ENCODE measurements at regions not wholly inside any gene's neighbourhood (a gene's known extent, or its start where the extent isn't known, plus 50 kb on each side); places are given as distances from the start of the nearest gene placed in this dataset.
"Not testable (repeated sequence)": the region's sequence is repeated elsewhere in the genome, so short reads cannot be mapped to it uniquely, and the experiment has no call there.

DNA sequence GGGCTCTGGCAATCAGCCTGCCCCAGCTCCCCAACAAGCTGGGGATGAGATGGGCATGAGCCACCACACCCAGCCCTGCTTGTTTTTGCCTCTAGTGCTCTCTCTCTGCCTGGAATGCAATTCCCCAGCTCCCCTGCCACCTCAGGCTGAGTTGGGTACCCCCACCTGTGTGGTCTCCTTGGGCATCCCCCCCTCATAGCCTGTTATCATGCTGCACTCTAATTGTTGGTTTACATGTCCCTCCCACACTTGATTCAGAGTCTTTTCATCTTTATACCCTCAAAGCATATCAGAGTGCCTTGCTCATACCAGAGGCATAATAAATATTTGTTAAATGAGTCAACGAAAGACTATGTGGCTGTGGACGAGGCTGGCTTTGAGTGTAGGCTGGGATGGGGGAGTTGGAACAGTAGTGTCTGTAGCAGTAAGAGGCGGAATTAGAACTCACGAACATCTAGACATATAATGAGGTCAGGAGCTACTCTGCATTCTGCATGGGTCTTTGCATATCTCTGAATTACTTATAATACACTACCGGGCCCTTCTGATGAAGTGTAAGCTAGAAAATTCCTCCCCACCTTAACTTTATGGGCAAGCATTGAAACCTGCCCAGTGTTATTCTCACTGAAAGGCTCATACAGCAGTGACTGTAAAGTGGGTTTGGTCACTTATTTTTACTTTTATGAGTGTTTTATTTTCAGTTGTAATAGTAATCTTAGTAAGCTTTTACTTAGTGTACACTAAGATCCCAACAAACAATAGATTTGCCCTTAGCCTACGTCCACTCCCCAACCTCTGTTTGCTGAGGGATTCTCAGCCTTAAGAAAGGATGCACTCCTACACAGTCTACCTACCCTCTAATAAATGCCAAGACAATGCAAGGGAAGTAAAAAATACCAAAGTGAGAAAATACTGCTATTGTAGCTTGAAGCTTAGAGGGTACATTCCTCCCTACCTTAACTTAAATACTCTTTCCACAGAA lies 58.7 kb downstream of the EDN1 start:
- no peaks in the 10 kb centered on the region for H3K4me1 Mint-ChIP-seq (ENCODE audit: low read depth)
- no peak overlapping the region for H3K4me3 Mint-ChIP-seq
- no peak overlapping the region for H3K27ac Mint-ChIP-seq
- DNase-seq = no peak
- intact Hi-C loops (cut with micrococcal nuclease) = no loop called here
- CTCF ChIA-PET = no interaction called here
- H3K36me3 Mint-ChIP-seq = no peaks in the 10 kb centered on the region
- H3K9me3 Mint-ChIP-seq = peaks cover 24% of the 10 kb centered on the region
- POLR2A ChIA-PET = no interaction called here
- peaks cover 7% of the 10 kb centered on the region for H3K27me3 Mint-ChIP-seq

DNA sequence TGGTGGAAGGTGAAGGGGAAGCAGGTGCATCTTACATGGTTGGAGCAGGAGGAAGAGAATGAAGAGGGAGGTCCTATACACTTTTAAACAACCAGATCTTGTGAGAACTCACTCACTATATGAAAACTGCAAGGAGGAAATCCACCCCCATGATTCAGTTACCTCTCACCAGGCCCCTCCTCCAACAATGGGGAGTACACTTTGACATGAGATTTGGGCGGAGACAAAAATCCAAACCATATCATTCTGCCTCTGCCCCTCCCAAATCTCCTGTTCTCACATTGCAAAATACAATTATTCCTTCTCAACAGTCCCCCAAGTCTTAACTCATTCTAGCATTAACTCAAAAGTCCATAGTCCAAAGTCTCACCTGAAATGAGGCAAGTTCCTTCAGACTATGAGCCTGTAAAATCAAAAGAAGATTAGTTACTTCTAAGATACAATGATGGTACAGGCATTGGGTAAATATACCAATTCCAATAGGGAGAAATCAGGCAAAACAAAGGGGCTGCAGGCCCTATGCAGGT lies 60.5 kb downstream of the EDN1 start:
- POLR2A ChIA-PET = no interaction called here
- no peak for DNase-seq
- Mint-ChIP-seq H3K4me1 (ENCODE audit: low read depth) (no peaks in the 10 kb centered on the region), H3K36me3 (no peaks in the 10 kb centered on the region), H3K4me3 (no peak overlapping the region), H3K9me3 (peaks cover 24% of the 10 kb centered on the region), H3K27ac (no peak overlapping the region), H3K27me3 (peaks cover 7% of the 10 kb centered on the region)
- intact Hi-C loops (cut with micrococcal nuclease) = no loop called here
- CTCF ChIA-PET = no interaction called here

DNA sequence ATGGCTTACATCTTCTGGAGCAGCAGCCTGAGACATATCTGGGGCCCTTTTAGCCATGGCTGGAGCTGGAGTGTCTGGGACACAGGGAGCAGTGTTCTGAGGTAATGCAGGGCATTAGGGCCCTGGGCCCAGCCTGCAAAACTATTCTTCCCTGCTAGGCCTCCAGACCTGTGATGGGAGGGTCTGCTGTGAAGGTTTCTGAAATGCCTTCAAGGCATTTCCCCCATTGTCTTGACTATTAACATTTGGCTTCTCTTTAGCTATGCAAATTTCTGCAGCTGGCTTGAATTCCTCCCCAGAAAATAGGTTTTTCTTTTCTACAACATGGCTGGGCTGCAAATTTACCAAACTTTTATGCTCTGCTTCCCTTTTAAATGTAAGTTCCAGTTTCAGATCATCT lies 61.5 kb downstream of the EDN1 start:
- POLR2A ChIA-PET = no interaction called here
- no peak for DNase-seq
- no peaks in the 10 kb centered on the region for H3K4me1 Mint-ChIP-seq (ENCODE audit: low read depth)
- H3K27me3 Mint-ChIP-seq = peaks cover 5% of the 10 kb centered on the region
- no peak overlapping the region for H3K27ac Mint-ChIP-seq
- intact Hi-C loops (cut with micrococcal nuclease) = no loop called here
- H3K4me3 Mint-ChIP-seq = no peak overlapping the region
- peaks cover 24% of the 10 kb centered on the region for H3K9me3 Mint-ChIP-seq
- no peaks in the 10 kb centered on the region for H3K36me3 Mint-ChIP-seq
- CTCF ChIA-PET = no interaction called here

DNA sequence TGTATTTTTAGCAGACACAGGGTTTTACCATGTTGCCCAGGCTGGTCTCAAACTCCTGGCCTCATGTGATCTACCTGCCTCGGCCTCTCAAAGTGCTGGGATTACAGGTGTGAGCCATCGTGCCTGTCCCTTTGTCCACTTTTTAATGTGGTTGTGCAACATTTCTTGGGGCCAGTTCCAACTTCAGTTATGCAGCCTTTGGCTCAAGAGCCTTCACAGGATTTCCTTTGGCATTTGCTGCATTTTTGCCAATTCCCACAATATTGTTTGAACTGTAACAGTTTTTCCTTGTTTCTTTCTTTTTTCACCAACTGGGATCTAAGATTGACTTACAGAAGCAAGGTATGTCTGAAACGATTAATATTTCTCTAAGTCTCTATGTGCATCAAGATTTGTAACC lies 63.6 kb downstream of the EDN1 start:
- Mint-ChIP-seq H3K4me1 (ENCODE audit: low read depth) (no peaks in the 10 kb centered on the region), H3K27ac (no peak overlapping the region), H3K27me3 (peaks cover 2% of the 10 kb centered on the region), H3K36me3 (no peaks in the 10 kb centered on the region), H3K9me3 (peaks cover 24% of the 10 kb centered on the region), H3K4me3 (no peak overlapping the region)
- CTCF ChIA-PET = no interaction called here
- POLR2A ChIA-PET = no interaction called here
- intact Hi-C loops (cut with micrococcal nuclease) = no loop called here
- no peak for DNase-seq

DNA sequence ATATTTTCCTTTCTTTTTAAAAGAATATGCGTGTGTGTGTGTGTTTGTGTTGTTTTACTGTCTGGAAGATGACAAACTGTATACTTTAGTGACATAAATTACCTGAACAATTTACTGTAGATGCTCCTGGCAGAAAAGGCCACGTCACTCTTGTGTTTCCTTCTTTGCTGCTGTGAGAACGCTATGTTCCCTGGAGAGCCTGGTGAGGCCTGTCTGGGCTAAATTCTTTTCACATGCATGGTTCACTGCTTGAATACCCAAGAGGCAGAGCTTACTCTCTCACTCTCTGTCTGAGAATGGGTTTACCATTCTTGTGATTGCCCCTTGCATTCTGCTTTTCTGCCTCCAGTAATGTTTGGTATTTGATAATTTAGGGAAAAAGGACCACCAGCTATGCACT lies 64.3 kb downstream of the EDN1 start:
- no peaks in the 10 kb centered on the region for H3K4me1 Mint-ChIP-seq (ENCODE audit: low read depth)
- H3K27ac Mint-ChIP-seq = no peak overlapping the region
- CTCF ChIA-PET = no interaction called here
- H3K4me3 Mint-ChIP-seq = no peak overlapping the region
- no peak for DNase-seq
- peaks cover 1% of the 10 kb centered on the region for H3K27me3 Mint-ChIP-seq
- no peaks in the 10 kb centered on the region for H3K36me3 Mint-ChIP-seq
- H3K9me3 Mint-ChIP-seq = peaks cover 24% of the 10 kb centered on the region
- intact Hi-C loops (cut with micrococcal nuclease) = no loop called here
- POLR2A ChIA-PET = no interaction called here

DNA sequence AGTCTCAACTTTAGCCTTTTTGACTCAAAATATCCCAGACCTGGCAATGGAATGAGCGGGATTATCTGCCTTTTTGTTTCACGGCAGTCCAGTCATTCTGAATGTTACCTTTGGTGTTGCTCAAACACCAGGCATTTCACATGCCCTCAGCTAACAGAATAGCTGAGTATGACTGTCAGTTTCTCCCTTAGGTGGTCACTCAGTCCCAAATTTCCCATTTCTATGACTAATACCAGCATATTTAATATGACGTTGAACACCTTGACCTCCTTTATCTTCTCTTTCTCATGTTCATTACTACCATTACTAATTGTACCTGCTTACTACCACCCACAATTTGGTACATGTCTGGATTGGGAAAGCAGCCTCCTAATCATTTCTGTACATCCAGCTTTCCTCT lies 65.2 kb downstream of the EDN1 start:
- H3K27ac Mint-ChIP-seq = no peak overlapping the region
- H3K4me1 Mint-ChIP-seq (ENCODE audit: low read depth) = no peaks in the 10 kb centered on the region
- peaks cover 24% of the 10 kb centered on the region for H3K9me3 Mint-ChIP-seq
- ChIA-PET CTCF (no interaction called here), POLR2A (no interaction called here)
- H3K36me3 Mint-ChIP-seq = no peaks in the 10 kb centered on the region
- no peak for DNase-seq
- intact Hi-C loops (cut with micrococcal nuclease) = no loop called here
- H3K4me3 Mint-ChIP-seq = no peak overlapping the region
- no peaks in the 10 kb centered on the region for H3K27me3 Mint-ChIP-seq

DNA sequence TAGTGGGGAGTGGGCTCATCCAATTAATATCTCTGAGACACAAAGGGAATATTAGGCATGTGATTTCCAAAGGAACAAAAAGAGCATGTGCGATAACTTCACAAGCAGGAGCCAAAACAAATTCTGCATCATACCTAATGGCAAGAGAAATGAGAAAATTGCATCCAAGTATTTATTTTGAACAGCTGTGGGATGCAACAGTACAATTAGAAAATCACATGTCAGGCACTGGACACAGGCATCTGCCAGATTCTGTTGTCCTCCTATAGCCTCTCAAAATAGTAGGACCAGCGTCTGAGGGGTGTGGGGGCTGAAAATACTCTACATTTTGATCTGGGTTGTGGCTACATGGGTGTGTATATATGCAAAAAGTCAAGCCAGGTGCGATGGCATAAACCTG lies 66.3 kb downstream of the EDN1 start:
- ChIA-PET POLR2A (no interaction called here), CTCF (no interaction called here)
- H3K27ac Mint-ChIP-seq = no peak overlapping the region
- H3K4me3 Mint-ChIP-seq = no peak overlapping the region
- H3K4me1 Mint-ChIP-seq (ENCODE audit: low read depth) = no peaks in the 10 kb centered on the region
- no peaks in the 10 kb centered on the region for H3K27me3 Mint-ChIP-seq
- peaks cover 19% of the 10 kb centered on the region for H3K9me3 Mint-ChIP-seq
- no peaks in the 10 kb centered on the region for H3K36me3 Mint-ChIP-seq
- intact Hi-C loops (cut with micrococcal nuclease) = no loop called here
- DNase-seq = no peak

DNA sequence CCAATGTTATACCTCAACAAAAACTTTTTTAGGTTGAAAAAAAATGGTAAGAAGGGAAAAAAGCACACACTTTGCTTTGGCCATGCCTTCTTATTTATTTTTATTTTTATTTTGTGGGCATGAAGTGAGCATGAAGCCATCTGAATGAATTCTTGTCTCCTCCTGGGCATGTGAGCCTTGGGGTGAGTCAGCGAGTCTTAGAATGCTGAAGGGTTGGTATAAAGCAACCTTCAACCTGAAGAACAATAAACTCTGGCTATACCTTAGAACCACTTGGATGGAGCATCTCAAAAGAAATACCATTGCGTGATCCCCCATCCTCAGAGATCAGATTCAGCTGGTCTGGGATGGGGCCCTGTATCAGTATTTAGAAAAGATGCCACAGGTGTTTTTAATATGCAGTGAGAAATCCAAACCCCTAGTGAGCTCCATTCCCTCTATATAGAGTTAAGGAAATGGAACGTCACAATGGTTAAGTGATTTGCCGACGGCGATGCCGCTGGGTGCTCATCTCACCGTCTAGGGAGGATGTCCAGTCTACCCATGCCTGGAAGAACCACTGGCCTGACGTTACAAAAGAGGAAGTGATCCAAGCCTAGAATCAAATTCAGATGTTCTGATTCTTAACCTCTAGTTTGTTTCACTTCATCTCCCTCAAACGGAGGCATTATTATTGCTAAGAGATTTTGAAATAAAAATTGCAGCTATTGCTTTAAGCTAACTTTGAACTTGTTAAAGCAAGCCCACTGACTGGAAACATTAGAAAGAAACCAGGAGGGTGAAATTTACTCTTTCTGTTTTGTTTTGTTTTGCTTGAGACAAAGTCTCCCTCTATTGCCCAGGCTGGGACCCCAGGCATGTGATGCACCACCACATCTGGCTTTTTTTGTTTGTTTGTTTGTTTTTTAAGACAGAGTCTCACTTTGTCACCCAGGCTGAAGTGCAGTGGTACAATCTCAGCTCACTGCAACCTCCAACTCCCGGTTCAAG lies 67.1 kb downstream of the EDN1 start:
- Mint-ChIP-seq H3K4me3 (no peak overlapping the region), H3K27ac (no peak overlapping the region), H3K9me3 (peaks cover 11% of the 10 kb centered on the region), H3K36me3 (no peaks in the 10 kb centered on the region), H3K27me3 (no peaks in the 10 kb centered on the region), H3K4me1 (ENCODE audit: low read depth) (no peaks in the 10 kb centered on the region)
- ChIA-PET CTCF (no interaction called here), POLR2A (no interaction called here)
- DNase-seq = no peak
- intact Hi-C loops (cut with micrococcal nuclease) = no loop called here

DNA sequence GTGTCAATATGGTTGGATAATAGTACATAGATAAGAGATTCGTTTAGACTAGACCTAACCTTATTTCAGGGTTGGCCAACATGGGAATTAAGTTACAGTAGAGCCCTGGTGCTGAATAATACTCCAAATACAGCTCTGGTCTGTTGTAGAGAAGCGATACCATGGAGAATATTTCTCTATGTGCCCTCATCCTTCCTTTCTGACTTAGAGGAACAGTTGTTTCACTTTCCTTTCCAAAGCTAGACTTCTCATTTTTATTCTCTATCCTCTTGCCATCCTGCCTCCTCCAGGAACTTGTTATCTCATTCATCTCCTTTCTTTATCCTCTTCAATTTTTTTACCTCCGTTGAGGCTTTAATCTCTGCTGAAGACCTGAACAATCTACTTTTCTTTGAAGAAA lies 68.9 kb downstream of the EDN1 start:
- no peaks in the 10 kb centered on the region for H3K27me3 Mint-ChIP-seq
- intact Hi-C loops (cut with micrococcal nuclease) = no loop called here
- H3K27ac Mint-ChIP-seq = no peak overlapping the region
- POLR2A ChIA-PET = no interaction called here
- no peaks in the 10 kb centered on the region for H3K4me1 Mint-ChIP-seq (ENCODE audit: low read depth)
- H3K36me3 Mint-ChIP-seq = no peaks in the 10 kb centered on the region
- CTCF ChIA-PET = interaction anchor here (0.6 kb wide), 1 partner anchor 150 kb away, joined by 3 read pairs; no protein-coding TSS in a partner anchor
- DNase-seq = no peak
- no peak overlapping the region for H3K4me3 Mint-ChIP-seq
- no peaks in the 10 kb centered on the region for H3K9me3 Mint-ChIP-seq

DNA sequence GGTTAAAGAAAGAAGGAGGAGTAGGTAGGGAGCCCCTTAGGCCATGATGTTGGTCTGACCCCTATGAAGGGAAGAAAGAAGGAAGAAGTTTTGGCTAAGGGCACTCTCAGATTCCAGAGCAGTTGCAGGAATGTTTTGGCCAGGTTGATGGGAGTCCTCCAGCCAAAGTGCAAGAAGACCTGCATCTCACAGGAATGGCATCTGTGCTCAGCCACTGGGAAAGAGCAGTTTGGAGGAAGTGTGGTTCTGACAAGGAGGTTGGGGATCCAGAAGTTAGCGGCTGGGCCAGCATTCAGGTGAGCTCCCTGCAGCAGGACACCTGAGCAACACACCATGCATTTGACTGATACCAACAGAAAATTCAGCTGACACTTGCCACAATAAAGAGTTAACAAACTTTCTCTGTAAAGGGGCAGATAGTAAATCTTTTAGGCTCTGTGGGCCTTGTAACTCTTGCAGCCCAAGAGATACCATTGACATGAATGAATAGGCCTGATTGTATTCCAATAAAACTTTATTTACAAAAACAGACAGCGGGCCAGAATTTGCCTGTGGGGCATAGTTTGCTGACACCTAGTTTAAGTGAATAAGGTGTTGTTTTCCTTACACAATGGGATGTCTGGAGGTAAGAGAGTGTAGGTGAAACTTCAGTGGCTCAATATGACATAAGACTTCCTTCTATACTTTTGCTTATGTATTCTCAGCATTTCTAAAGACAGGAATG lies 71.0 kb downstream of the EDN1 start:
- intact Hi-C loops (cut with micrococcal nuclease) = no loop called here
- no peaks in the 10 kb centered on the region for H3K27me3 Mint-ChIP-seq
- DNase-seq = no peak
- no peaks in the 10 kb centered on the region for H3K9me3 Mint-ChIP-seq
- no peak overlapping the region for H3K27ac Mint-ChIP-seq
- POLR2A ChIA-PET = no interaction called here
- H3K36me3 Mint-ChIP-seq = no peaks in the 10 kb centered on the region
- CTCF ChIA-PET = no interaction called here
- H3K4me1 Mint-ChIP-seq (ENCODE audit: low read depth) = no peaks in the 10 kb centered on the region
- H3K4me3 Mint-ChIP-seq = no peak overlapping the region

DNA sequence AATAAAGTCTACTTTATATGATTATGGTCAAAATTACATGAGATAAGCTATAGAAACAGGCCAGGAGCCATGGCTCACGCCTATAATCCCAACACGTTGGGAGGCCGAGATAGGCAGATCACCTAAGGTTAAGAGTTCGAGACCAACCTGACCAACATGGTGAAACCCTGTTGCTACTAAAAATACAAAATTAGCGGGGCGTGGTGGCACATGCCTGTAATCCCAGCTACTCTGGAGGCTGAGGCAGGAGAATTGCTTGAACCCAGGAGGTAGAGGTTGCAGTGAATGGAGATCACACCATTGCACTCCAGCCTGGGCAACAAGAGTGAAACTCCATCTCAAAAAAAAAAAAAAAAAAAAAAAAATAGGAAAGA lies 73.1 kb downstream of the EDN1 start:
- CTCF ChIA-PET; H3K4me3 Mint-ChIP-seq; H3K4me1 Mint-ChIP-seq (ENCODE audit: low read depth); H3K27ac Mint-ChIP-seq; POLR2A ChIA-PET; H3K27me3 Mint-ChIP-seq; H3K36me3 Mint-ChIP-seq; intact Hi-C loops (cut with micrococcal nuclease); H3K9me3 Mint-ChIP-seq; DNase-seq: not testable (repeated sequence)
